Activated CD4-positive, alpha-beta T cell treated with anti-CD3 and anti-CD28 coated beads, Interleukin-2, amount 10 ng/mL, durations not matched to agents 7 days and 5 days (primary cell): ENCODE measurements at regions not wholly inside any gene's neighbourhood (a gene's known extent, or its start where the extent isn't known, plus 50 kb on each side); places are given as distances from the start of the nearest gene placed in this dataset.

Experiments used
- CTCF ChIA-PET: fragments of 350-600 bp; sonication (Branson Sonifier 250); formaldehyde crosslinking; loops from one replicate; lab custom pipeline; 2021; ENCODE audit warnings: antibody characterized with exemption; lab: Charles Lee
- POLR2A ChIA-PET: fragments of 350-600 bp; sonication (Branson Sonifier 250); formaldehyde crosslinking; loops from one replicate; lab custom pipeline; 2021; ENCODE audit warnings: antibody characterized with exemption; lab: Charles Lee
- DNase-seq: peaks from one replicate; pipeline ENCODE4 v3.0.0-alpha.2; 2020
- H3K27ac Mint-ChIP-seq: one replicate; pipeline ENCODE4 v1.8.0; 2021; ENCODE audit warnings: mild to moderate bottlenecking, moderate library complexity, mixed read lengths
- H3K27me3 Mint-ChIP-seq: one replicate; pipeline ENCODE4 v1.8.0; 2021; ENCODE audit warnings: mixed read lengths
- H3K36me3 Mint-ChIP-seq: one replicate; pipeline ENCODE4 v1.8.0; 2021; ENCODE audit warnings: low read depth, mixed read lengths
- H3K4me1 Mint-ChIP-seq: one replicate; pipeline ENCODE4 v1.8.0; 2021; ENCODE audit warnings: mixed read lengths
- H3K4me3 Mint-ChIP-seq: one replicate; pipeline ENCODE4 v1.8.0; 2021; ENCODE audit warnings: mild to moderate bottlenecking, moderate library complexity, mixed read lengths
- H3K9me3 Mint-ChIP-seq: one replicate; pipeline ENCODE4 v1.8.0; 2021; ENCODE audit warnings: mixed read lengths

GRCh38 chr16:13645601-13646245 is 274.2 kb upstream of the ERCC4 start:
- ChIA-PET POLR2A (no interaction called here), CTCF (no interaction called here)
- peaks cover 6% of the 10 kb centered on the region for H3K9me3 Mint-ChIP-seq
- no peak for DNase-seq
- H3K27ac Mint-ChIP-seq = no peak overlapping the region
- no peaks in the 10 kb centered on the region for H3K27me3 Mint-ChIP-seq
- H3K36me3 Mint-ChIP-seq = no peaks in the 10 kb centered on the region
- H3K4me3 Mint-ChIP-seq = no peak overlapping the region
- no peaks in the 10 kb centered on the region for H3K4me1 Mint-ChIP-seq

GRCh38 chr16:13660807-13661206 is 259.1 kb upstream of the ERCC4 start:
- Mint-ChIP-seq H3K9me3 (no peaks in the 10 kb centered on the region), H3K36me3 (no peaks in the 10 kb centered on the region), H3K27ac (no peak overlapping the region), H3K4me3 (no peak overlapping the region), H3K4me1 (no peaks in the 10 kb centered on the region), H3K27me3 (no peaks in the 10 kb centered on the region)
- no peak for DNase-seq
- POLR2A ChIA-PET = no interaction called here
- CTCF ChIA-PET = no interaction called here

- CTCF ChIA-PET = no interaction called here
- Mint-ChIP-seq H3K4me1 (no peaks in the 10 kb centered on the region), H3K27me3 (no peaks in the 10 kb centered on the region)
These were observed 254.1 kb upstream of the ERCC4 start for GRCh38 chr16:13665876-13666275.

GRCh38 chr16:13672196-13672595 is 247.8 kb upstream of the ERCC4 start:
- Mint-ChIP-seq H3K36me3 (no peaks in the 10 kb centered on the region), H3K9me3 (peaks cover 3% of the 10 kb centered on the region), H3K27ac (no peak overlapping the region), H3K4me3 (no peak overlapping the region), H3K27me3 (no peaks in the 10 kb centered on the region), H3K4me1 (no peaks in the 10 kb centered on the region)
- DNase-seq = no peak
- ChIA-PET CTCF (no interaction called here), POLR2A (no interaction called here)

More at GRCh38 chr16:13665876-13666275, 254.1 kb upstream of the ERCC4 start:
- no peak overlapping the region for H3K27ac Mint-ChIP-seq
- POLR2A ChIA-PET = no interaction called here
- peaks cover 3% of the 10 kb centered on the region for H3K9me3 Mint-ChIP-seq
- H3K36me3 Mint-ChIP-seq = no peaks in the 10 kb centered on the region
- no peak for DNase-seq
- no peak overlapping the region for H3K4me3 Mint-ChIP-seq

- Mint-ChIP-seq H3K27ac (no peak overlapping the region), H3K4me3 (no peak overlapping the region), H3K36me3 (no peaks in the 10 kb centered on the region), H3K9me3 (peaks cover 4% of the 10 kb centered on the region), H3K27me3 (no peaks in the 10 kb centered on the region), H3K4me1 (no peaks in the 10 kb centered on the region)
- ChIA-PET POLR2A (interaction anchor here (0.6 kb wide), 1 partner anchor 1368 kb away, joined by 3 read pairs; no protein-coding TSS in a partner anchor), CTCF (no interaction called here)
- no peak for DNase-seq
These were observed 239.7 kb upstream of the ERCC4 start for GRCh38 chr16:13680021-13680889.

- H3K36me3 Mint-ChIP-seq = no peaks in the 10 kb centered on the region
- no peak for DNase-seq
- no peaks in the 10 kb centered on the region for H3K27me3 Mint-ChIP-seq
- POLR2A ChIA-PET = no interaction called here
- H3K4me1 Mint-ChIP-seq = no peaks in the 10 kb centered on the region
- no peak overlapping the region for H3K4me3 Mint-ChIP-seq
- CTCF ChIA-PET = no interaction called here
- H3K9me3 Mint-ChIP-seq = peaks cover 1% of the 10 kb centered on the region
- no peak overlapping the region for H3K27ac Mint-ChIP-seq
These were observed 235.0 kb upstream of the ERCC4 start for GRCh38 chr16:13684819-13685563.

GRCh38 chr16:13696017-13696416 is 223.9 kb upstream of the ERCC4 start:
- peaks cover 33% of the 10 kb centered on the region for H3K9me3 Mint-ChIP-seq
- no peak for DNase-seq
- no peaks in the 10 kb centered on the region for H3K27me3 Mint-ChIP-seq
- ChIA-PET POLR2A (no interaction called here), CTCF (no interaction called here)
- no peak overlapping the region for H3K4me3 Mint-ChIP-seq
- H3K27ac Mint-ChIP-seq = no peak overlapping the region
- H3K4me1 Mint-ChIP-seq = no peaks in the 10 kb centered on the region
- H3K36me3 Mint-ChIP-seq = no peaks in the 10 kb centered on the region

- Mint-ChIP-seq H3K36me3 (no peaks in the 10 kb centered on the region), H3K4me3 (no peak overlapping the region), H3K27me3 (no peaks in the 10 kb centered on the region), H3K4me1 (no peaks in the 10 kb centered on the region), H3K9me3 (peaks cover 35% of the 10 kb centered on the region), H3K27ac (no peak overlapping the region)
- POLR2A ChIA-PET = no interaction called here
- CTCF ChIA-PET = no interaction called here
- no peak for DNase-seq
These were observed 222.9 kb upstream of the ERCC4 start for GRCh38 chr16:13697013-13697412.

GRCh38 chr16:13697568-13697967 is 222.4 kb upstream of the ERCC4 start:
- H3K4me3 Mint-ChIP-seq = no peak overlapping the region
- CTCF ChIA-PET = no interaction called here
- no peaks in the 10 kb centered on the region for H3K4me1 Mint-ChIP-seq
- no peaks in the 10 kb centered on the region for H3K36me3 Mint-ChIP-seq
- no peaks in the 10 kb centered on the region for H3K27me3 Mint-ChIP-seq
- POLR2A ChIA-PET = no interaction called here
- no peak overlapping the region for H3K27ac Mint-ChIP-seq
- peaks cover 34% of the 10 kb centered on the region for H3K9me3 Mint-ChIP-seq
- DNase-seq = no peak

GRCh38 chr16:13702614-13703013 is 217.3 kb upstream of the ERCC4 start:
- peaks cover 20% of the 10 kb centered on the region for H3K9me3 Mint-ChIP-seq
- ChIA-PET POLR2A (no interaction called here), CTCF (no interaction called here)
- H3K27ac Mint-ChIP-seq = no peak overlapping the region
- no peaks in the 10 kb centered on the region for H3K36me3 Mint-ChIP-seq
- no peaks in the 10 kb centered on the region for H3K4me1 Mint-ChIP-seq
- H3K27me3 Mint-ChIP-seq = no peaks in the 10 kb centered on the region
- H3K4me3 Mint-ChIP-seq = no peak overlapping the region
- DNase-seq = no peak

GRCh38 chr16:13708347-13709120 is 211.4 kb upstream of the ERCC4 start:
- ChIA-PET POLR2A (no interaction called here), CTCF (interaction anchor here (0.6 kb wide), 1 partner anchor 131 kb away, joined by 3 read pairs; no protein-coding TSS in a partner anchor)
- no peaks in the 10 kb centered on the region for H3K27me3 Mint-ChIP-seq
- DNase-seq = no peak
- H3K27ac Mint-ChIP-seq = no peak overlapping the region
- no peaks in the 10 kb centered on the region for H3K36me3 Mint-ChIP-seq
- no peak overlapping the region for H3K4me3 Mint-ChIP-seq
- H3K4me1 Mint-ChIP-seq = no peaks in the 10 kb centered on the region
- H3K9me3 Mint-ChIP-seq = peaks cover 14% of the 10 kb centered on the region

- Mint-ChIP-seq H3K4me3 (no peak overlapping the region), H3K27me3 (no peaks in the 10 kb centered on the region), H3K36me3 (no peaks in the 10 kb centered on the region), H3K27ac (no peak overlapping the region), H3K9me3 (no peaks in the 10 kb centered on the region), H3K4me1 (no peaks in the 10 kb centered on the region)
- ChIA-PET CTCF (no interaction called here), POLR2A (no interaction called here)
- DNase-seq = no peak
These were observed 201.2 kb upstream of the ERCC4 start for GRCh38 chr16:13718748-13719147.
